Peyer's patch (tissue), 4 donors: ENCODE measurements at regions not wholly inside any gene's neighbourhood (a gene's known extent, or its start where the extent isn't known, plus 50 kb on each side); places are given as distances from the start of the nearest gene placed in this dataset.

Experiments
- DNase-seq, 3 donors: peaks; one replicate each; pipeline ENCODE4 v3.0.0-alpha.2; 2017 to 2019
- H3K27ac ChIP-seq, 4 donors: fragments of 200-600 bp; sonication (generic); one replicate each; pipeline ENCODE4 v1.5.1; 2016 to 2019
- H3K27me3 ChIP-seq, 2 donors: fragments of 200-600 bp; sonication (generic); one replicate each; pipeline ENCODE4 v1.5.1; 2019
- H3K36me3 ChIP-seq, 3 donors: fragments of 200-600 bp; sonication (generic); one replicate each; pipeline ENCODE4 v1.5.1; 2016 to 2019
- H3K4me1 ChIP-seq, 4 donors: fragments of 200-600 bp; sonication (generic); one replicate each; pipeline ENCODE4 v1.5.1; 2016 to 2019
- H3K4me3 ChIP-seq, 4 donors: fragments of 200-600 bp; sonication (generic); 1 replicate in 3 of 4; 2 replicates in 1 of 4; pipeline ENCODE4 v1.5.1; 2016 to 2019; ENCODE audit warnings: mild to moderate bottlenecking in 1 of 4
- H3K9me3 ChIP-seq, 4 donors: fragments of 200-600 bp; sonication (generic); one replicate each; pipeline ENCODE4 v1.5.1; 2016 to 2019; ENCODE audit warnings: mild to moderate bottlenecking in 1 of 4
- CTCF ChIP-seq, 6 experiments: fragments of 450-650 bp in 4 of 6; fragments of 200-600 bp in 2 of 6; sonication (generic) in 1 of 6; IDR thresholded peaks; one replicate each; pipeline ENCODE4 v1.5.1; 2017 to 2019; ENCODE audit warnings: antibody characterized with exemption in 6 of 6, mild to moderate bottlenecking in 3 of 6, moderate library complexity in 1 of 6
- POLR2A ChIP-seq, 2 donors: fragments of 450-650 bp; IDR thresholded peaks; one replicate each; pipeline ENCODE4 v1.5.1; 2017; ENCODE audit warnings: antibody characterized with exemption in 2 of 2, mild to moderate bottlenecking in 2 of 2, moderate library complexity in 2 of 2

- H3K4me3 ChIP-seq, result no peak overlapping the region
- H3K9me3 ChIP-seq, result no peaks in the 10 kb centered on the region
- no peak for TF ChIP-seq POLR2A (IDR thresholded peaks at IDR 0.05)
- TF ChIP-seq CTCF (IDR thresholded peaks at IDR 0.05), result no peak
- H3K4me1 ChIP-seq, result no peaks in the 10 kb centered on the region
- H3K27me3 ChIP-seq, result no peaks in the 10 kb centered on the region
- DNase-seq, result no peak
- no peaks in the 10 kb centered on the region for H3K36me3 ChIP-seq
- H3K27ac ChIP-seq, result no peak overlapping the region
These were observed 123.6 kb upstream of the PCDH17 start for GRCh38 chr13:57507752-57508463.

GRCh38 chr13:57511603-57512002 is 119.9 kb upstream of the PCDH17 start:
- H3K27ac ChIP-seq, result no peak overlapping the region
- H3K4me3 ChIP-seq, result no peak overlapping the region
- no peaks in the 10 kb centered on the region for H3K9me3 ChIP-seq
- no peaks in the 10 kb centered on the region for H3K4me1 ChIP-seq
- no peak for TF ChIP-seq POLR2A (IDR thresholded peaks at IDR 0.05)
- no peak for TF ChIP-seq CTCF (IDR thresholded peaks at IDR 0.05)
- no peaks in the 10 kb centered on the region for H3K36me3 ChIP-seq
- DNase-seq, result no peak
- no peaks in the 10 kb centered on the region for H3K27me3 ChIP-seq

GRCh38 chr13:57527114-57527735 is 104.3 kb upstream of the PCDH17 start:
- no peak for DNase-seq
- Histone ChIP-seq H3K4me1 (no peaks in the 10 kb centered on the region), H3K9me3 (no peaks in the 10 kb centered on the region), H3K36me3 (no peaks in the 10 kb centered on the region), H3K4me3 (no peak overlapping the region), H3K27ac (no peak overlapping the region), H3K27me3 (no peaks in the 10 kb centered on the region)
- TF ChIP-seq CTCF (IDR thresholded peaks at IDR 0.05), result no peak
- TF ChIP-seq POLR2A (IDR thresholded peaks at IDR 0.05), result no peak

GRCh38 chr13:57531256-57531655 is 100.3 kb upstream of the PCDH17 start:
- no peak overlapping the region for H3K4me3 ChIP-seq
- no peak overlapping the region for H3K27ac ChIP-seq
- no peaks in the 10 kb centered on the region for H3K4me1 ChIP-seq
- no peak for TF ChIP-seq POLR2A (IDR thresholded peaks at IDR 0.05)
- no peak for TF ChIP-seq CTCF (IDR thresholded peaks at IDR 0.05)
- no peaks in the 10 kb centered on the region for H3K9me3 ChIP-seq
- H3K27me3 ChIP-seq, result no peaks in the 10 kb centered on the region
- H3K36me3 ChIP-seq, result no peaks in the 10 kb centered on the region
- no peak for DNase-seq

- DNase-seq, result no peak
- Histone ChIP-seq H3K27me3 (no peaks in the 10 kb centered on the region), H3K27ac (no peak overlapping the region), H3K4me3 (no peak overlapping the region), H3K9me3 (no peaks in the 10 kb centered on the region), H3K36me3 (no peaks in the 10 kb centered on the region), H3K4me1 (no peaks in the 10 kb centered on the region)
- TF ChIP-seq CTCF (IDR thresholded peaks at IDR 0.05) (no peak), POLR2A (IDR thresholded peaks at IDR 0.05) (no peak)
These were observed 84.6 kb upstream of the PCDH17 start for GRCh38 chr13:57546942-57547341.
